HepG2 (cell line): ENCODE measurements at regions not wholly inside any gene's neighbourhood (a gene's known extent, or its start where the extent isn't known, plus 50 kb on each side); places are given as distances from the start of the nearest gene placed in this dataset.

Source experiments
- ASH2L ChIP-seq: fragments of 300-600, 200-600 bp; sonication (generic); IDR thresholded peaks from 2 replicates; pipeline ENCODE4 v1.7.0; 2017; ENCODE audit warnings: low read depth, mild to moderate bottlenecking, moderate library complexity, mixed read lengths, low read length; ENCODE audit not compliant: insufficient read length
- FIP1L1 ChIP-seq: fragments of 200-400 bp; formaldehyde crosslinking; IDR thresholded peaks from 2 replicates; pipeline ENCODE4 v1.6.1; 2018; ENCODE audit warnings: low read depth, mild to moderate bottlenecking, low read length, moderate library complexity, borderline replicate concordance; ENCODE audit not compliant: insufficient read depth
- MBD4 ChIP-seq: IDR thresholded peaks from 2 replicates; pipeline ENCODE4 v1.6.1; 2012; ENCODE audit warnings: low read length, inconsistent platforms, borderline replicate concordance
- MBNL3 ChIP-seq: fragments of 250-450 bp; sonication (Bioruptor Pico); conservative IDR thresholded peaks from 2 replicates; pipeline ENCODE4 v1.8.0; 2022; ENCODE audit warnings: mild to moderate bottlenecking, inconsistent platforms
- NFKB2 ChIP-seq: sonication (generic); formaldehyde crosslinking; IDR thresholded peaks from 2 replicates; pipeline ENCODE4 v1.4.0; 2020; ENCODE audit warnings: missing genetic modification reagents, borderline replicate concordance
- PITX1 ChIP-seq: sonication (generic); formaldehyde crosslinking; IDR thresholded peaks from 2 replicates; pipeline ENCODE4 v1.5.1; 2020; ENCODE audit warnings: mild to moderate bottlenecking, missing genetic modification reagents
- RBFOX2 ChIP-seq: fragments of 200-400 bp; formaldehyde crosslinking; IDR thresholded peaks from 2 replicates; pipeline ENCODE4 v1.6.1; 2017; ENCODE audit warnings: low read depth, mild to moderate bottlenecking, low read length
- RCOR2 ChIP-seq: IDR thresholded peaks from 2 replicates; pipeline ENCODE4 v1.6.1; 2016; ENCODE audit warnings: missing biosample characterization, missing genetic modification reagents
- SALL2 ChIP-seq: sonication (generic); formaldehyde crosslinking; IDR thresholded peaks from 2 replicates; pipeline ENCODE4 v1.8.1; 2023; ENCODE audit warnings: mild to moderate bottlenecking, missing genetic modification reagents, inconsistent platforms
- TAF1 ChIP-seq: sonication (generic); formaldehyde crosslinking; IDR thresholded peaks from 2 replicates; pipeline ENCODE4 v1.4.0; 2020; ENCODE audit warnings: missing genetic modification reagents
- TCF12 ChIP-seq, 2 experiments: fragments of 450-650 bp in 1 of 2; sonication (generic) in 1 of 2; formaldehyde crosslinking in 1 of 2; IDR thresholded peaks; 2 replicates each; pipeline versions ENCODE4 v1.6.1 to v1.8.0; 2017 to 2022; ENCODE audit warnings: antibody characterized with exemption in 1 of 2, mild to moderate bottlenecking in 1 of 2, missing genetic modification reagents in 1 of 2, moderate library complexity in 1 of 2
- TEAD3 ChIP-seq: optimal IDR thresholded peaks from 2 replicates; pipeline ENCODE3; 2016; ENCODE audit warnings: borderline replicate concordance
- ZMYM3 ChIP-seq: sonication (generic); formaldehyde crosslinking; IDR thresholded peaks from 2 replicates; pipeline ENCODE4 v1.5.1; 2020; ENCODE audit warnings: mild to moderate bottlenecking, missing genetic modification reagents
- ZMYM4 ChIP-seq: sonication (generic); formaldehyde crosslinking; IDR thresholded peaks from 2 replicates; pipeline ENCODE4 v1.8.1; 2023; ENCODE audit warnings: mild to moderate bottlenecking, missing genetic modification reagents
- ZNF138 ChIP-seq: sonication (generic); formaldehyde crosslinking; IDR thresholded peaks from 2 replicates; pipeline ENCODE4 v1.5.0; 2020; ENCODE audit warnings: mild to moderate bottlenecking, low read depth, missing genetic modification reagents
- ZNF143 ChIP-seq: sonication (generic); formaldehyde crosslinking; IDR thresholded peaks from 2 replicates; pipeline ENCODE4 v1.4.0; 2020; ENCODE audit warnings: missing genetic modification reagents
- ZNF510 ChIP-seq: sonication (generic); formaldehyde crosslinking; IDR thresholded peaks from 2 replicates; pipeline ENCODE4 v1.4.0; 2020; ENCODE audit warnings: low read depth, mild to moderate bottlenecking, missing genetic modification reagents
- ZNF549 ChIP-seq: sonication (generic); formaldehyde crosslinking; IDR thresholded peaks from 2 replicates; pipeline ENCODE4 v1.5.0; 2020; ENCODE audit warnings: missing genetic modification reagents
- ZNF562 ChIP-seq: sonication (generic); formaldehyde crosslinking; IDR thresholded peaks from 2 replicates; pipeline ENCODE4 v1.8.0; 2022; ENCODE audit warnings: missing genetic modification reagents, borderline replicate concordance
- ZSCAN25 ChIP-seq: sonication (generic); formaldehyde crosslinking; IDR thresholded peaks from 2 replicates; pipeline ENCODE4 v1.8.0; 2022; ENCODE audit warnings: mild to moderate bottlenecking, missing genetic modification reagents
- TF ChIP-seq, protein P1 (sequence below): sonication (generic); formaldehyde crosslinking; IDR thresholded peaks from 2 replicates; pipeline ENCODE4 v1.4.0; 2020; ENCODE audit warnings: missing genetic modification reagents, borderline replicate concordance
- TF ChIP-seq, protein P2 (sequence below): IDR thresholded peaks from 2 replicates; pipeline ENCODE4 v1.6.1; 2016; ENCODE audit warnings: missing biosample characterization, missing genetic modification reagents, low read depth
- TF ChIP-seq, protein P3 (sequence below): sonication (generic); formaldehyde crosslinking; IDR thresholded peaks from 2 replicates; pipeline ENCODE4 v1.4.0; 2020; ENCODE audit warnings: missing genetic modification reagents, borderline replicate concordance

DNA sequence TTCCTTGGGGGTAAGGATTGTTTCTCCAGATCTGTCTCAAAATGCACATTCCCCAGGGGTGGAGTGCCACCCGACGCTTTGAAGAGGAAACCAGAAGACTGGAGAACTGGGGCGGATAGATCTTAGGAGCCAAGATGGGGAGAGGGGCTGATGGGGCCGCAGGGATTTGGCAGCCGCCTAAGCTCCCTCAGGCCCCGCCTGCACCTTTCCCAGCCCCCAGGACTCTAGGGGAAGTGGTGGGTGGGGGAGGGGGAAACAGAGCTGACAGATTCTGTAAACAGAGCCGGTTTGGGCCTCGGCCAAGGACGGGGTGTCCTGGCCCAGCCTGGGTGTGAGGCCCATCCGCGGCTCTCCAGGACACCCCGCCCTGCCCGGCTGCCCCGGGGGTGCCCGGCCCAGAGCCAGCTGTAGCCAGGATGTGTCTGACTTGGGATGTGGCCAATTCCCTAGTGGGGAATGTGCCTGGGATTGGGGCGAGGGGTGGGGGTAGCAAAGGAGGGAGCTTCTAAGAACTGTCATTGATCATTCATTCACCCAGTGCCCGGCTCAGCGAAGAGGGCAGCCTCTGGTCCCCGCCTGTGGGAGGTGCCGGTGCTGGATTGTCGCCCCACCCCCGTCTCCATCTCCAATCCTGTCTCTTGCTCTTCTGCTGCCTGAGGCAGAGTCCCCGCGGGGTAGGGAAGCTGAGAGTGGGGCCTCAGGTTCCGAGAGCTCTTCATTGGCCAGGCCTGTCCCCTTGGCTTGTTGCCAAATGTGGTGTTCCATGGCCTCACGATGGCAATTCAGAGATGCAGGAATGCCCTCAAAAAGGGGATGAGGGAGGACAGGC is 54.8 kb upstream of the CDKN2AIPNL start (continued):
- TF ChIP-seq MBD4, result no peak
- TF ChIP-seq PITX1 (CRISPR knock-in tag), result no peak
- peak; percentile 22; the same call in 1 of the 2 replicates for TF ChIP-seq ZMYM4 (CRISPR knock-in tag)
- TF ChIP-seq ZNF562, result no peak
- TF ChIP-seq RCOR2 (CRISPR knock-in tag), result 0 out of 2 replicates have a peak, but pooled peaks have one; percentile 10
- TF ChIP-seq, protein P1, sequence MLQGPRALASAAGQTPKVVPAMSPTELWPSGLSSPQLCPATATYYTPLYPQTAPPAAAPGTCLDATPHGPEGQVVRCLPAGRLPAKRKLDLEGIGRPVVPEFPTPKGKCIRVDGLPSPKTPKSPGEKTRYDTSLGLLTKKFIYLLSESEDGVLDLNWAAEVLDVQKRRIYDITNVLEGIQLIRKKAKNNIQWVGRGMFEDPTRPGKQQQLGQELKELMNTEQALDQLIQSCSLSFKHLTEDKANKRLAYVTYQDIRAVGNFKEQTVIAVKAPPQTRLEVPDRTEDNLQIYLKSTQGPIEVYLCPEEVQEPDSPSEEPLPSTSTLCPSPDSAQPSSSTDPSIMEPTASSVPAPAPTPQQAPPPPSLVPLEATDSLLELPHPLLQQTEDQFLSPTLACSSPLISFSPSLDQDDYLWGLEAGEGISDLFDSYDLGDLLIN (CRISPR knock-in tag), result no peak
- no peak; the same call in 1 of the 2 replicates for TF ChIP-seq SALL2 (CRISPR knock-in tag)
- TF ChIP-seq NFKB2, result peak; percentile 33; the same call in 1 of the 2 replicates
- TF ChIP-seq TCF12 (IDR thresholded peaks at IDR 0.05), result no peak
- TF ChIP-seq TCF12 (CRISPR knock-in tag; IDR thresholded peaks at IDR 0.05), result no peak
- TF ChIP-seq FIP1L1, result no peak
- TF ChIP-seq ASH2L, result no peak
- TF ChIP-seq RBFOX2, result peak; percentile 56; the same call in 1 of the 2 replicates
- no peak; the same call in 1 of the 2 replicates for TF ChIP-seq ZSCAN25
- TF ChIP-seq TAF1 (CRISPR knock-in tag), result no peak
- no peak for TF ChIP-seq ZNF549 (CRISPR knock-in tag)
- TF ChIP-seq ZNF138 (CRISPR knock-in tag), result no peak
- no peak for TF ChIP-seq ZNF143 (CRISPR knock-in tag)
- TF ChIP-seq, protein P2, sequence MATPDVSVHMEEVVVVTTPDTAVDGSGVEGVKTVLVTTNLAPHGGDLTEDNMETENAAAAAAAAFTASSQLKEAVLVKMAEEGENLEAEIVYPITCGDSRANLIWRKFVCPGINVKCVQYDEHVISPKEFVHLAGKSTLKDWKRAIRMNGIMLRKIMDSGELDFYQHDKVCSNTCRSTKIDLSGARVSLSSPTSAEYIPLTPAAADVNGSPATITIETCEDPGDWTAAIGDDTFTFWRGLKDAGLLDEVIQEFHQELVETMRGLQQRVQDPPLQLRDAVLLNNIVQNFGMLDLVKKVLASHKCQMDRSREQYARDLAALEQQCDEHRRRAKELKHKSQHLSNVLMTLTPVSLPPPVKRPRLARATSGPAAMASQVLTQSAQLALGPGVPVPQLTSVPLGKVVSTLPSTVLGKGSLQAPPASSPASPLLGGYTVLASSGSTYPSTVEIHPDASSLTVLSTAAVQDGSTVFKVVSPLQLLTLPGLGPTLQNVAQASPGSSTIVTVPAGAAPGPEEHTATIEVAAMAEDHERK (CRISPR knock-in tag), result no peak
- TF ChIP-seq ZNF510 (CRISPR knock-in tag), result 0 out of 2 replicates have a peak, but pooled peaks have one; percentile 68
- TF ChIP-seq MBNL3, result no peak
- peak; percentile 23 for TF ChIP-seq TEAD3 (CRISPR knock-in tag)
- 0 out of 2 replicates have a peak, but pooled peaks have one; percentile 7 for TF ChIP-seq ZMYM3 (CRISPR knock-in tag)
- TF ChIP-seq, protein P3, sequence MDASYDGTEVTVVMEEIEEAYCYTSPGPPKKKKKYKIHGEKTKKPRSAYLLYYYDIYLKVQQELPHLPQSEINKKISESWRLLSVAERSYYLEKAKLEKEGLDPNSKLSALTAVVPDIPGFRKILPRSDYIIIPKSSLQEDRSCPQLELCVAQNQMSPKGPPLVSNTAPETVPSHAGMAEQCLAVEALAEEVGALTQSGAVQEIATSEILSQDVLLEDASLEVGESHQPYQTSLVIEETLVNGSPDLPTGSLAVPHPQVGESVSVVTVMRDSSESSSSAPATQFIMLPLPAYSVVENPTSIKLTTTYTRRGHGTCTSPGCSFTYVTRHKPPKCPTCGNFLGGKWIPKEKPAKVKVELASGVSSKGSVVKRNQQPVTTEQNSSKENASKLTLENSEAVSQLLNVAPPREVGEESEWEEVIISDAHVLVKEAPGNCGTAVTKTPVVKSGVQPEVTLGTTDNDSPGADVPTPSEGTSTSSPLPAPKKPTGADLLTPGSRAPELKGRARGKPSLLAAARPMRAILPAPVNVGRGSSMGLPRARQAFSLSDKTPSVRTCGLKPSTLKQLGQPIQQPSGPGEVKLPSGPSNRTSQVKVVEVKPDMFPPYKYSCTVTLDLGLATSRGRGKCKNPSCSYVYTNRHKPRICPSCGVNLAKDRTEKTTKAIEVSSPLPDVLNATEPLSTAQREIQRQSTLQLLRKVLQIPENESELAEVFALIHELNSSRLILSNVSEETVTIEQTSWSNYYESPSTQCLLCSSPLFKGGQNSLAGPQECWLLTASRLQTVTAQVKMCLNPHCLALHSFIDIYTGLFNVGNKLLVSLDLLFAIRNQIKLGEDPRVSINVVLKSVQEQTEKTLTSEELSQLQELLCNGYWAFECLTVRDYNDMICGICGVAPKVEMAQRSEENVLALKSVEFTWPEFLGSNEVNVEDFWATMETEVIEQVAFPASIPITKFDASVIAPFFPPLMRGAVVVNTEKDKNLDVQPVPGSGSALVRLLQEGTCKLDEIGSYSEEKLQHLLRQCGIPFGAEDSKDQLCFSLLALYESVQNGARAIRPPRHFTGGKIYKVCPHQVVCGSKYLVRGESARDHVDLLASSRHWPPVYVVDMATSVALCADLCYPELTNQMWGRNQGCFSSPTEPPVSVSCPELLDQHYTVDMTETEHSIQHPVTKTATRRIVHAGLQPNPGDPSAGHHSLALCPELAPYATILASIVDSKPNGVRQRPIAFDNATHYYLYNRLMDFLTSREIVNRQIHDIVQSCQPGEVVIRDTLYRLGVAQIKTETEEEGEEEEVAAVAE (CRISPR knock-in tag), result no peak; the same call in 1 of the 2 replicates
